Lower lobe of right lung (tissue), 2 donors: ENCODE measurements at regions not wholly inside any gene's neighbourhood (a gene's known extent, or its start where the extent isn't known, plus 50 kb on each side); places are given as distances from the start of the nearest gene placed in this dataset.
"Not testable (repeated sequence)": the region's sequence is repeated elsewhere in the genome, so short reads cannot be mapped to it uniquely, and the experiment has no call there.

Experiments
- ATAC-seq, 2 donors: fragments of 200-7000 bp; cut with Tn5 transposase; one replicate each; pipeline ENCODE4 v1.9.1; 2020 to 2022; ENCODE audit warnings: mild to moderate bottlenecking in 2 of 2, moderate library complexity in 2 of 2
- DNase-seq: peaks from one replicate; pipeline ENCODE4 v3.0.0-alpha.2; 2020
- H3K27ac ChIP-seq: fragments of 200-600 bp; one replicate; pipeline ENCODE4 v1.8.0; 2022
- H3K27me3 ChIP-seq: fragments of 200-600 bp; one replicate; pipeline ENCODE4 v1.8.0; 2022; ENCODE audit warnings: low read depth
- H3K36me3 ChIP-seq: fragments of 200-600 bp; one replicate; pipeline ENCODE4 v1.8.0; 2022; ENCODE audit warnings: mild to moderate bottlenecking
- H3K4me1 ChIP-seq: fragments of 200-600 bp; one replicate; pipeline ENCODE4 v1.8.0; 2022
- H3K4me3 ChIP-seq: fragments of 200-600 bp; one replicate; pipeline ENCODE4 v1.8.0; 2022; ENCODE audit warnings: mild to moderate bottlenecking
- H3K9me3 ChIP-seq: fragments of 200-600 bp; one replicate; pipeline ENCODE4 v1.8.0; 2022
- CTCF ChIP-seq: fragments of 200-600 bp; IDR thresholded peaks from one replicate; pipeline ENCODE4 v1.8.0; 2022; ENCODE audit warnings: antibody characterized with exemption, mild to moderate bottlenecking
- intact Hi-C: fragments of 100-400 bp; cut with DNase I; formaldehyde crosslinking; loops from one replicate; pipeline ENCODE4 v1.11.0; 2022
- donor health status: DM: no; HTN: yes; CAD: no; lungs with severe emphysema.

DNA sequence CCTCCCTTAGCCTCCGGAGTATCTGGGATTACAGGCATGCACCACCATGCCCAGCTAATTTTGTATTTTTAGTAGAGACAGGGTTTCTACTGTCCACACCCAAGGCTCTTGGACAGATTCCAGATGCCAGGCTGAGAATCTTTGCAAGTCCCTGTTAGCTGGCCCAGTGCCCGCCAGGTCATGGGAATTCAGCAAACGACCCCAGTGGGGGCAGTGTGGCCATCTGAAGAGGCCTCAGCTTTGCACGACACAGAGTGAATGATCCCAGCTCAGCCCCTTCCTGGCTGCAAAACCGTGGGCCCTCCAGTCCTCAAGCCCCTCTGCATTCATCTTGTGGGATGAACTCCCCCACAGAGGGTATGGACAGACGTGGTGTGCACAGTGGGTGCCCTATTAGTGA is 179.5 kb upstream of the ID2 start:
- no peak for ATAC-seq
- Histone ChIP-seq H3K4me3 (no peak overlapping the region), H3K27ac (no peak overlapping the region), H3K9me3 (no peaks in the 10 kb centered on the region), H3K27me3 (no peaks in the 10 kb centered on the region), H3K36me3 (no peaks in the 10 kb centered on the region), H3K4me1 (peaks cover 25% of the 10 kb centered on the region)
- TF ChIP-seq CTCF: no peak
- intact Hi-C loops: no loop called here
- DNase-seq: no peak

- intact Hi-C loops: no loop called here
- DNase-seq: no peak
Measured at GRCh38 chr2:8505311-8505920, 176.4 kb upstream of the ID2 start.

DNA sequence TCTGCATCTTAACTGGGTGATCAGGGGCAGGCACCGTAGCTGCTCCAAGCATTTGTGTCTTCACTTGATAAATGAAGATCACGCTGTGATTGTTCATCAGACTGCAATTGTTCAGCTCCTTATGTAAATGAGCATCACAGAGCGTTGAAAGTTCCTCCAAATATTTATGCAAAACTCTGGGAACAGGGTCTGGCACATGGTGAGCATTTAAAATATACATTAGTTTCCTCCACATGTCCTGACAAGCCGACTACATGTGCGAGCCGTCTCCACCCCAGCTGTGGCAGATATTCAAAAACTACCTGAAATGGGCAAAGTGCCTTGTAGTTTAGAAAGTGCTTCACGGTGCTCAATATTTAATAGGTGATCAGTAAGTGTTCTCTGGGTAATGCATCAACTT is 175.1 kb upstream of the ID2 start:
- no peak for TF ChIP-seq CTCF
- intact Hi-C loops: no loop called here
- no peak overlapping the region for H3K27ac ChIP-seq
- no peaks in the 10 kb centered on the region for H3K36me3 ChIP-seq
- no peaks in the 10 kb centered on the region for H3K9me3 ChIP-seq
- ATAC-seq: no peak
- H3K4me1 ChIP-seq: no peaks in the 10 kb centered on the region
- no peaks in the 10 kb centered on the region for H3K27me3 ChIP-seq
- no peak overlapping the region for H3K4me3 ChIP-seq
- no peak for DNase-seq

More at GRCh38 chr2:8505311-8505920, 176.4 kb upstream of the ID2 start:
- Histone ChIP-seq H3K9me3 (no peaks in the 10 kb centered on the region), H3K27ac (no peak overlapping the region), H3K4me1 (peaks cover 11% of the 10 kb centered on the region), H3K4me3 (no peak overlapping the region), H3K36me3 (no peaks in the 10 kb centered on the region), H3K27me3 (no peaks in the 10 kb centered on the region)
- no peak for ATAC-seq
- TF ChIP-seq CTCF: no peak

GRCh38 chr2:8508766-8509165 is 173.1 kb upstream of the ID2 start:
- no peak for TF ChIP-seq CTCF
- intact Hi-C loops: no loop called here

GRCh38 chr2:8509621-8510020 is 172.2 kb upstream of the ID2 start:
- ATAC-seq (peak in 1 of 2 donors; percentile 46), DNase-seq (no peak)
- Histone ChIP-seq H3K36me3 (no peaks in the 10 kb centered on the region), H3K9me3 (no peaks in the 10 kb centered on the region), H3K4me1 (peaks cover 2% of the 10 kb centered on the region), H3K4me3 (no peak overlapping the region), H3K27ac (no peak overlapping the region), H3K27me3 (no peaks in the 10 kb centered on the region)
- intact Hi-C loops: no loop called here
- TF ChIP-seq CTCF: no peak

More at GRCh38 chr2:8508766-8509165, 173.1 kb upstream of the ID2 start:
- Histone ChIP-seq H3K27me3 (no peaks in the 10 kb centered on the region), H3K27ac (no peak overlapping the region), H3K4me1 (no peaks in the 10 kb centered on the region), H3K4me3 (no peak overlapping the region), H3K9me3 (no peaks in the 10 kb centered on the region), H3K36me3 (no peaks in the 10 kb centered on the region)
- ATAC-seq: no peak
- no peak for DNase-seq

DNA sequence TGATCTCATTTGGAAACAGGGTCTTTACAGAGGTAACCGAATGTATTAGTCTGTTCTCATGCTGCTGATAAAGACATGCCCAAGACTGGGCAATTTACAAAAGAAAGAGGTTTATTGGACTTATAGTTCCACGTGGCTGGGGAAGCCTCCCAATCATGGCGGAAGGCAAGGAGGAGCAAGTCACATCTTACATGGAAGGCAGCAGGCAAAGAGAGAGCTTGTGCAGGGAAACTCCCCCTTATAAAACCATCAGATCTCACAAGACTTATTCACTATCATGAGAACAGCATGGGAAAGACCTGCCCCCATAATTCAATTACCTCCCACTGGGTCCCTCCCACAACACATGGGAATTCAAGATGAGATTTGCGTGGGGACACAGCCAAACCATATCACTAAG is 171.8 kb upstream of the ID2 start:
- H3K27me3 ChIP-seq, DNase-seq, ATAC-seq, H3K4me3 ChIP-seq, H3K4me1 ChIP-seq, H3K36me3 ChIP-seq, H3K27ac ChIP-seq, H3K9me3 ChIP-seq, intact Hi-C loops: not testable (repeated sequence)
